OCI-LY1 (cell line): ENCODE measurements at regions not wholly inside any gene's neighbourhood (a gene's known extent, or its start where the extent isn't known, plus 50 kb on each side); places are given as distances from the start of the nearest gene placed in this dataset.

ENCODE experiments used
- H2AFZ ChIP-seq: fragments of 200-600 bp; sonication (generic), shearing (Covaris generic); 2 replicates; pipeline ENCODE4 v1.6.0; 2014; ENCODE audit warnings: antibody characterized with exemption, mild to moderate bottlenecking, low read length
- H3F3A ChIP-seq: fragments of 200-600 bp; sonication (generic), shearing (Covaris generic); 2 replicates; pipeline ENCODE4 v1.6.0; 2014; ENCODE audit warnings: mild to moderate bottlenecking, antibody characterized with exemption, low read length, moderate library complexity; ENCODE audit not compliant: insufficient read depth
- H3K27ac ChIP-seq: fragments of 200-600 bp; sonication (generic); 2 replicates; pipeline ENCODE4 v1.5.1; 2014; ENCODE audit warnings: low read length, mixed run types, mild to moderate bottlenecking, low read depth; ENCODE audit not compliant: poor library complexity, severe bottlenecking
- H3K27me3 ChIP-seq: fragments of 200-600 bp; sonication (generic); 2 replicates; pipeline ENCODE4 v1.6.0; 2014; ENCODE audit warnings: antibody characterized with exemption, mild to moderate bottlenecking, low read length, moderate library complexity; ENCODE audit not compliant: insufficient read depth
- H3K36me3 ChIP-seq: fragments of 200-600 bp; sonication (generic); 2 replicates; pipeline ENCODE4 v1.6.1; 2014; ENCODE audit warnings: mild to moderate bottlenecking, antibody characterized with exemption, low read length, moderate library complexity, mixed read lengths; ENCODE audit not compliant: insufficient read depth
- H3K4me1 ChIP-seq: fragments of 200-600 bp; sonication (generic); 2 replicates; pipeline ENCODE4 v1.5.1; 2014; ENCODE audit warnings: mild to moderate bottlenecking, low read length, moderate library complexity; ENCODE audit not compliant: insufficient read depth, severe bottlenecking
- H3K4me2 ChIP-seq: fragments of 200-600 bp; sonication (generic), shearing (Covaris generic); 2 replicates; pipeline ENCODE4 v1.6.1; 2014; ENCODE audit warnings: low read length
- H3K4me3 ChIP-seq: fragments of 200-600 bp; sonication (generic); 2 replicates; pipeline ENCODE4 v1.5.1; 2014; ENCODE audit warnings: low read length, low read depth, mild to moderate bottlenecking, mixed read lengths; ENCODE audit not compliant: poor library complexity, severe bottlenecking
- H3K79me2 ChIP-seq: fragments of 200-600 bp; shearing (Covaris generic); 2 replicates; pipeline ENCODE4 v1.6.1; 2016; ENCODE audit warnings: mixed run types, low read length, mixed read lengths; ENCODE audit not compliant: insufficient read depth
- H3K9ac ChIP-seq: fragments of 200-600 bp; sonication (generic), shearing (Covaris generic); 2 replicates; pipeline ENCODE4 v1.6.1; 2014; ENCODE audit warnings: mild to moderate bottlenecking, low read length, mixed read lengths
- H3K9me2 ChIP-seq: fragments of 200-600 bp; sonication (generic), shearing (Covaris generic); 2 replicates; pipeline ENCODE4 v1.6.1; 2014; ENCODE audit warnings: low read depth, mild to moderate bottlenecking, low read length, mixed read lengths
- H3K9me3 ChIP-seq: fragments of 200-600 bp; shearing (Covaris generic); 2 replicates; pipeline ENCODE4 v1.6.1; 2014; ENCODE audit warnings: low read length, mixed read lengths
- H4K20me1 ChIP-seq: fragments of 200-600 bp; sonication (generic), shearing (Covaris generic); 2 replicates; pipeline ENCODE4 v1.6.0; 2016; ENCODE audit warnings: mild to moderate bottlenecking, low read length; ENCODE audit not compliant: insufficient read depth
- EZH2 ChIP-seq: fragments of 200-600 bp; sonication (generic), shearing (Covaris generic); IDR thresholded peaks from 2 replicates; pipeline ENCODE4 v1.8.0; 2017; ENCODE audit warnings: borderline replicate concordance, mixed run types, mild to moderate bottlenecking, antibody characterized with exemption, low read length, moderate library complexity, mixed read lengths
- TF ChIP-seq, protein P1 (sequence below): fragments of 200-600 bp; sonication (generic), shearing (Covaris generic); IDR thresholded peaks from 2 replicates; pipeline ENCODE4 v1.5.1; 2017; ENCODE audit warnings: mild to moderate bottlenecking, antibody characterized with exemption, low read length, moderate library complexity, mixed read lengths

DNA sequence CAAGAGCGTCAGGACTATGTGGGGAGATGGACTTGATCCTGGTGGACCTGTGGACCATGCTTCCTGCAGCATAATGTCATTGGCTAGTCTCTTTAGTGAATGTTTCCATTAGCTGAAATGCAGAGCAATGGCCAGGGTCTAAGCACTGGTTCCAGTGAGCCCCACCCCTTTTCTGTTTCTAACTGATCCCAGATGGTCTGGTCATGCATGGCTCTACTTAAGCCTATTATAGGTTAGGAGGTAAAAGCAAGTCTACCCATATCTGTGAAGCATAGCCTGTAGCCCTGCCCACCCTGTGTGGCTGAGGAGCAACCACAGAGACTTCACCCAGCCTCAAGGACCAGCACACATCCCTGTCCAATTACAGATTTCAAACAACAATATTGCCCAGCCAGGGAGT, 419.2 kb downstream of the ZNF385D start:
- Histone ChIP-seq H3K4me2 (no peak overlapping the region), H3K4me1 (no peaks in the 10 kb centered on the region), H3K36me3 (no peaks in the 10 kb centered on the region), H3K27me3 (no peaks in the 10 kb centered on the region), H3K27ac (no peak overlapping the region), H3K9me3 (no peaks in the 10 kb centered on the region), H3F3A (no peaks in the 10 kb centered on the region), H3K9me2 (no peaks in the 10 kb centered on the region), H3K79me2 (no peaks in the 10 kb centered on the region), H4K20me1 (no peaks in the 10 kb centered on the region), H3K4me3 (no peak overlapping the region), H3K9ac (no peak overlapping the region), H2AFZ (no peak overlapping the region)
- TF ChIP-seq, protein P1, sequence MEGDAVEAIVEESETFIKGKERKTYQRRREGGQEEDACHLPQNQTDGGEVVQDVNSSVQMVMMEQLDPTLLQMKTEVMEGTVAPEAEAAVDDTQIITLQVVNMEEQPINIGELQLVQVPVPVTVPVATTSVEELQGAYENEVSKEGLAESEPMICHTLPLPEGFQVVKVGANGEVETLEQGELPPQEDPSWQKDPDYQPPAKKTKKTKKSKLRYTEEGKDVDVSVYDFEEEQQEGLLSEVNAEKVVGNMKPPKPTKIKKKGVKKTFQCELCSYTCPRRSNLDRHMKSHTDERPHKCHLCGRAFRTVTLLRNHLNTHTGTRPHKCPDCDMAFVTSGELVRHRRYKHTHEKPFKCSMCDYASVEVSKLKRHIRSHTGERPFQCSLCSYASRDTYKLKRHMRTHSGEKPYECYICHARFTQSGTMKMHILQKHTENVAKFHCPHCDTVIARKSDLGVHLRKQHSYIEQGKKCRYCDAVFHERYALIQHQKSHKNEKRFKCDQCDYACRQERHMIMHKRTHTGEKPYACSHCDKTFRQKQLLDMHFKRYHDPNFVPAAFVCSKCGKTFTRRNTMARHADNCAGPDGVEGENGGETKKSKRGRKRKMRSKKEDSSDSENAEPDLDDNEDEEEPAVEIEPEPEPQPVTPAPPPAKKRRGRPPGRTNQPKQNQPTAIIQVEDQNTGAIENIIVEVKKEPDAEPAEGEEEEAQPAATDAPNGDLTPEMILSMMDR: no peak
- no peak for TF ChIP-seq EZH2

DNA sequence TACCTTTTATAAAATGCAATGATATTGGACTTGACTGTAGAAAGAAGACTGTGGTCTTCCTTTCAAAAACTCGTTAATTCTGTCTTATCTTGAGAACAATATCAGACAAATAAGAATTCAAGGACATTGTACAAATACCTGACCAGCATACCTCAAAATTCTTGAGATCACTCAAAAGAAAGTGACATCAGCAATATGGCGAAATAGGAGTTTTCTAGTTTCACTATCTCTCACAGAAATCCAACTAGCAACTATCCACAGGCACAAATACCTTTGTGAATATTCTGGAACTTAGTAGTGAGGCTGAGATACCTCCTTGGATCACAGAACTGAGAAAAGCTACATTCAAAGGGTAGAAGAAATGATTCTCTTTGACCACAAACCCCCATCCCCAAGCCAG, 419.7 kb downstream of the ZNF385D start:
- H4K20me1 ChIP-seq: no peaks in the 10 kb centered on the region
- no peak overlapping the region for H3K27ac ChIP-seq
- H3K9ac ChIP-seq: no peak overlapping the region

DNA sequence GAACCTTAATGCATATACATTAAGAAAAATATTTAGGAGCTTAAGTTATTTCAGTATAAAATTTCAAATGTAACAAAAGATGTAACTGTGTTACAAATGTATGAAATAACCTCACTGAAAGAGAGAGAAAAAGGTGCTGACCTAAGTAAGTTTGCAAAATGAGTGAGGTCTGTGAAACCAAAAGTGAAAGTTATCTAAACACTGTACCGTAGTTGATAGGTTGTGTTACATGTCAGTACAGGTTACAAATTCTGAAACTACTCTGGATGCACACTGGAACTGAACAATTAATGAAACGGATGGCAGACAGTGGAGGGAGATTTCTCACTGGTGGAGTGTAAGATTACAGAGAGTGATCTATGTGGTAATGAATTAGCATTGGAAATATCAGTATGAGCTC, 420.7 kb downstream of the ZNF385D start:
- Histone ChIP-seq H3K79me2 (no peaks in the 10 kb centered on the region), H3K9ac (no peak overlapping the region), H2AFZ (no peak overlapping the region), H3K9me2 (no peaks in the 10 kb centered on the region), H3K27me3 (no peaks in the 10 kb centered on the region), H3K4me2 (no peak overlapping the region), H3F3A (no peaks in the 10 kb centered on the region), H3K27ac (no peak overlapping the region), H3K9me3 (no peaks in the 10 kb centered on the region), H3K4me1 (no peaks in the 10 kb centered on the region), H3K36me3 (no peaks in the 10 kb centered on the region), H3K4me3 (no peak overlapping the region), H4K20me1 (no peaks in the 10 kb centered on the region)
- TF ChIP-seq EZH2: no peak
- TF ChIP-seq, protein P1: no peak

More for the DNA sequence above, 419.7 kb downstream of the ZNF385D start:
- Histone ChIP-seq H3K36me3 (no peaks in the 10 kb centered on the region), H3K79me2 (no peaks in the 10 kb centered on the region), H3K4me3 (no peak overlapping the region), H3K4me1 (no peaks in the 10 kb centered on the region), H2AFZ (no peak overlapping the region), H3K9me3 (no peaks in the 10 kb centered on the region), H3K9me2 (no peaks in the 10 kb centered on the region), H3F3A (no peaks in the 10 kb centered on the region), H3K27me3 (no peaks in the 10 kb centered on the region), H3K4me2 (no peak overlapping the region)
- TF ChIP-seq, protein P1: no peak
- TF ChIP-seq EZH2: no peak
